Erythroblast (primary cell): ENCODE measurements at regions not wholly inside any gene's neighbourhood (a gene's known extent, or its start where the extent isn't known, plus 50 kb on each side); places are given as distances from the start of the nearest gene placed in this dataset.

Source experiments
- GATA1 ChIP-seq: IDR thresholded peaks from 2 replicates; pipeline ENCODE4 v1.6.1; 2011; ENCODE audit warnings: low read depth, mild to moderate bottlenecking, control low read depth, low read length, moderate library complexity
- POLR2A ChIP-seq: IDR thresholded peaks from 2 replicates; pipeline ENCODE4 v1.6.1; 2011; ENCODE audit warnings: mild to moderate bottlenecking, low read length

DNA sequence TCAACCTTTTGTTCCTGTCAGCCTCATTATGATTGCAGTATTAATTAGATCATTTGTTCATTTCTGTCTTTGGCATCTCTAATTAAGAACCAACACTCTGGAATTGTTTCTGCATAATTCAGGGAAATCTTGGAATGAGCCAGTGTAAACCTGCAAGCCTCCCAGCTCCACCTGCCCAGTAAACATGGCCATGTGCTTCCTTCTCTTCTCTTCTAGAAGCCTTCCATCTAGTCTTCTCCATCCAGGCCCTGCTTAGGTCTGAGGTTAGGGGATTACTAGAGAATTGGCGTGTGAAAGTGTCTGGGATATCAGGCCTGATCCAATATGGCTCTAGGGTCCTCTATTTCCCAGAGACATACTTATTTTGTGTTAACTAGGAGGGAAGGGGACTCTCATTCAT, 528.0 kb downstream of the AACS start:
- TF ChIP-seq POLR2A = no peak
- TF ChIP-seq GATA1 = no peak
